GM12878 (cell line): ENCODE measurements at regions not wholly inside any gene's neighbourhood (a gene's known extent, or its start where the extent isn't known, plus 50 kb on each side); places are given as distances from the start of the nearest gene placed in this dataset.
"Not testable (repeated sequence)": the region's sequence is repeated elsewhere in the genome, so short reads cannot be mapped to it uniquely, and the experiment has no call there.

ENCODE experiments used
- FOXM1 ChIP-seq: IDR thresholded peaks from 2 replicates; pipeline ENCODE4 v1.6.1; 2012; ENCODE audit warnings: low read depth, mild to moderate bottlenecking, inconsistent platforms, low read length, moderate library complexity
- MEF2B ChIP-seq: fragments of 450-650 bp; IDR thresholded peaks from 2 replicates; pipeline ENCODE4 v1.6.1; 2018; ENCODE audit warnings: mild to moderate bottlenecking, moderate library complexity; ENCODE audit not compliant: partially characterized antibody, poor library complexity, severe bottlenecking
- NR2C1 ChIP-seq: fragments of 450-650 bp; IDR thresholded peaks from 2 replicates; pipeline ENCODE4 v1.6.1; 2017; ENCODE audit warnings: antibody characterized with exemption, mild to moderate bottlenecking, moderate library complexity
- POLR2A ChIP-seq: IDR thresholded peaks from 2 replicates; pipeline ENCODE4 v1.6.1; 2011; ENCODE audit warnings: low read depth, mild to moderate bottlenecking, low read length
- SIX5 ChIP-seq: IDR thresholded peaks from 2 replicates; pipeline ENCODE4 v1.6.1; 2011; ENCODE audit warnings: mild to moderate bottlenecking, low read depth, low read length, moderate library complexity; ENCODE audit not compliant: severe bottlenecking
- SMAD1 ChIP-seq: fragments of 450-650 bp; IDR thresholded peaks from 2 replicates; pipeline ENCODE4 v1.6.1; 2018; ENCODE audit warnings: mild to moderate bottlenecking, low read depth; ENCODE audit not compliant: partially characterized antibody
- TCF3 ChIP-seq: IDR thresholded peaks from 2 replicates; pipeline ENCODE4 v1.6.1; 2012; ENCODE audit warnings: low read depth, mild to moderate bottlenecking, low read length, borderline replicate concordance; ENCODE audit not compliant: insufficient read depth
- YY1 ChIP-seq: IDR thresholded peaks from 2 replicates; pipeline ENCODE4 v1.6.1; 2011; ENCODE audit warnings: low read depth, mild to moderate bottlenecking, low read length
- ZNF207 ChIP-seq: fragments of 450-650 bp; IDR thresholded peaks from 2 replicates; pipeline ENCODE4 v1.6.1; 2014; ENCODE audit warnings: antibody characterized with exemption, mild to moderate bottlenecking, borderline replicate concordance
- TF ChIP-seq, protein P1 (sequence below), 3 experiments: IDR thresholded peaks in 2 of 3; conservative IDR thresholded peaks in 1 of 3; 2 replicates each; pipeline ENCODE4 v1.5.1; 2011; ENCODE audit warnings: low read depth in 3 of 3, low read length in 3 of 3, mild to moderate bottlenecking in 3 of 3, control low read depth in 2 of 3, moderate library complexity in 2 of 3, inconsistent platforms in 1 of 3, mixed read lengths in 1 of 3; ENCODE audit not compliant: control insufficient read depth in 2 of 3, insufficient read depth in 1 of 3; ENCODE audit errors: extremely low read depth in 1 of 3
- TF ChIP-seq, protein P2 (sequence below): IDR thresholded peaks from 2 replicates; pipeline ENCODE4 v1.6.1; 2012; ENCODE audit warnings: low read depth, low read length, improper control_type of control experiment
- TF ChIP-seq, protein P3 (sequence below): fragments of 150-350 bp; IDR thresholded peaks from 2 replicates; pipeline ENCODE4 v1.6.1; 2016; ENCODE audit warnings: low read depth, low read length
- TF ChIP-seq, protein P4 (sequence below): IDR thresholded peaks from 2 replicates; pipeline ENCODE4 v1.6.1; 2011; ENCODE audit warnings: mild to moderate bottlenecking, low read depth, low read length, moderate library complexity; ENCODE audit not compliant: insufficient replicate concordance

DNA sequence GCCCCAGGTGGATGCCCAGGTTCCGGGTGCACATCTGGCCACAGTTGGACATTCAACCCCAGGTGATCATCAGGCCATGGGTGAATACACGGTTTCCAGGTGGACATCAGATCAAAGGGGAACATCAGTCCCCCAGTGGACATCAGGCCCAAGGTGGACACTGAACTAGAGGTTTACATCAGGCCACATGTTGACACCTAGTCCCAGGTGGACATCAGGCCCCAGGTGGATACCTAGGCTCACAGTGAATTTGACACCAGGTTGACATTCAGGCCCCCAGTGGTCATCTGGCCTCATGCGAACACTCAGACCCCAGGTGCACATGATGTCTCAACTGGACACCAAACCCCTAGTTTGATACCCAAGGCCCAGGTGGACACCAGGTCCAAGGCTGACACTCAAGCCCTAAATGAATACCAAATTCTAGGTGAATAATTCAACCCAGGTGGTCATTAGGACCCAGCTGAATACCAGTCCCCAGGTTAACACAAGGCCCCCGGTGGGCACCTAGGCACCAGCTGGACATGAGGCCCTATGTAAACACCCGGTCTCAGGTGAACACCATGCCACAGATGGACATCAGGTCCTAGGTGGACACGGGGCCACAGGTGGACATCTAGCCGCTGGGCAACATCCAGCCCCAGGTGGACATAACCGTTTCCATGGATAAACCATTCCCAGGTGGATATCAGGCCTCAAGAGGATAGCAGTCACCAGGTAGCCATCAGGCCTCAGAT, 200.4 kb downstream of the POTEM start:
- TF ChIP-seq ZNF207, NR2C1, TCF3, FOXM1, POLR2A, SIX5, SMAD1, YY1, MEF2B: not testable (repeated sequence)
- TF ChIP-seq, protein P1, sequence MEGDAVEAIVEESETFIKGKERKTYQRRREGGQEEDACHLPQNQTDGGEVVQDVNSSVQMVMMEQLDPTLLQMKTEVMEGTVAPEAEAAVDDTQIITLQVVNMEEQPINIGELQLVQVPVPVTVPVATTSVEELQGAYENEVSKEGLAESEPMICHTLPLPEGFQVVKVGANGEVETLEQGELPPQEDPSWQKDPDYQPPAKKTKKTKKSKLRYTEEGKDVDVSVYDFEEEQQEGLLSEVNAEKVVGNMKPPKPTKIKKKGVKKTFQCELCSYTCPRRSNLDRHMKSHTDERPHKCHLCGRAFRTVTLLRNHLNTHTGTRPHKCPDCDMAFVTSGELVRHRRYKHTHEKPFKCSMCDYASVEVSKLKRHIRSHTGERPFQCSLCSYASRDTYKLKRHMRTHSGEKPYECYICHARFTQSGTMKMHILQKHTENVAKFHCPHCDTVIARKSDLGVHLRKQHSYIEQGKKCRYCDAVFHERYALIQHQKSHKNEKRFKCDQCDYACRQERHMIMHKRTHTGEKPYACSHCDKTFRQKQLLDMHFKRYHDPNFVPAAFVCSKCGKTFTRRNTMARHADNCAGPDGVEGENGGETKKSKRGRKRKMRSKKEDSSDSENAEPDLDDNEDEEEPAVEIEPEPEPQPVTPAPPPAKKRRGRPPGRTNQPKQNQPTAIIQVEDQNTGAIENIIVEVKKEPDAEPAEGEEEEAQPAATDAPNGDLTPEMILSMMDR (IDR thresholded peaks at IDR 0.05 in 2 of 3, conservative IDR thresholded peaks at IDR 0.05 in 1 of 3; ENCODE audit: control insufficient read depth in 2 of 3, extremely low read depth in 1 of 3, insufficient read depth in 1 of 3, low read depth in 3 of 3, low read length in 3 of 3), result not testable (repeated sequence)
- TF ChIP-seq, protein P2, sequence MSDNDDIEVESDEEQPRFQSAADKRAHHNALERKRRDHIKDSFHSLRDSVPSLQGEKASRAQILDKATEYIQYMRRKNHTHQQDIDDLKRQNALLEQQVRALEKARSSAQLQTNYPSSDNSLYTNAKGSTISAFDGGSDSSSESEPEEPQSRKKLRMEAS, result not testable (repeated sequence)
- TF ChIP-seq, protein P3, sequence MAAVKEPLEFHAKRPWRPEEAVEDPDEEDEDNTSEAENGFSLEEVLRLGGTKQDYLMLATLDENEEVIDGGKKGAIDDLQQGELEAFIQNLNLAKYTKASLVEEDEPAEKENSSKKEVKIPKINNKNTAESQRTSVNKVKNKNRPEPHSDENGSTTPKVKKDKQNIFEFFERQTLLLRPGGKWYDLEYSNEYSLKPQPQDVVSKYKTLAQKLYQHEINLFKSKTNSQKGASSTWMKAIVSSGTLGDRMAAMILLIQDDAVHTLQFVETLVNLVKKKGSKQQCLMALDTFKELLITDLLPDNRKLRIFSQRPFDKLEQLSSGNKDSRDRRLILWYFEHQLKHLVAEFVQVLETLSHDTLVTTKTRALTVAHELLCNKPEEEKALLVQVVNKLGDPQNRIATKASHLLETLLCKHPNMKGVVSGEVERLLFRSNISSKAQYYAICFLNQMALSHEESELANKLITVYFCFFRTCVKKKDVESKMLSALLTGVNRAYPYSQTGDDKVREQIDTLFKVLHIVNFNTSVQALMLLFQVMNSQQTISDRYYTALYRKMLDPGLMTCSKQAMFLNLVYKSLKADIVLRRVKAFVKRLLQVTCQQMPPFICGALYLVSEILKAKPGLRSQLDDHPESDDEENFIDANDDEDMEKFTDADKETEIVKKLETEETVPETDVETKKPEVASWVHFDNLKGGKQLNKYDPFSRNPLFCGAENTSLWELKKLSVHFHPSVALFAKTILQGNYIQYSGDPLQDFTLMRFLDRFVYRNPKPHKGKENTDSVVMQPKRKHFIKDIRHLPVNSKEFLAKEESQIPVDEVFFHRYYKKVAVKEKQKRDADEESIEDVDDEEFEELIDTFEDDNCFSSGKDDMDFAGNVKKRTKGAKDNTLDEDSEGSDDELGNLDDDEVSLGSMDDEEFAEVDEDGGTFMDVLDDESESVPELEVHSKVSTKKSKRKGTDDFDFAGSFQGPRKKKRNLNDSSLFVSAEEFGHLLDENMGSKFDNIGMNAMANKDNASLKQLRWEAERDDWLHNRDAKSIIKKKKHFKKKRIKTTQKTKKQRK, result not testable (repeated sequence)
- TF ChIP-seq, protein P4, sequence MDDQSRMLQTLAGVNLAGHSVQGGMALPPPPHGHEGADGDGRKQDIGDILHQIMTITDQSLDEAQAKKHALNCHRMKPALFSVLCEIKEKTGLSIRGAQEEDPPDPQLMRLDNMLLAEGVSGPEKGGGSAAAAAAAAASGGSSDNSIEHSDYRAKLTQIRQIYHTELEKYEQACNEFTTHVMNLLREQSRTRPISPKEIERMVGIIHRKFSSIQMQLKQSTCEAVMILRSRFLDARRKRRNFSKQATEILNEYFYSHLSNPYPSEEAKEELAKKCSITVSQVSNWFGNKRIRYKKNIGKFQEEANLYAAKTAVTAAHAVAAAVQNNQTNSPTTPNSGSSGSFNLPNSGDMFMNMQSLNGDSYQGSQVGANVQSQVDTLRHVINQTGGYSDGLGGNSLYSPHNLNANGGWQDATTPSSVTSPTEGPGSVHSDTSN, result not testable (repeated sequence)
